AG10803 (cell line): ENCODE measurements at regions not wholly inside any gene's neighbourhood (a gene's known extent, or its start where the extent isn't known, plus 50 kb on each side); places are given as distances from the start of the nearest gene placed in this dataset.

ENCODE experiments used
- DNase-seq: peaks from one replicate; pipeline ENCODE4 v3.0.0; 2010; ENCODE audit warnings: low read depth
- H3K4me3 ChIP-seq: 2 replicates; pipeline ENCODE4 v1.5.1; 2011; ENCODE audit warnings: mild to moderate bottlenecking, low read length, control low read depth
- CTCF ChIP-seq: conservative IDR thresholded peaks from 2 replicates; pipeline ENCODE4 v1.5.1; 2011; ENCODE audit warnings: mild to moderate bottlenecking, low read length, control low read depth, inconsistent platforms

DNA sequence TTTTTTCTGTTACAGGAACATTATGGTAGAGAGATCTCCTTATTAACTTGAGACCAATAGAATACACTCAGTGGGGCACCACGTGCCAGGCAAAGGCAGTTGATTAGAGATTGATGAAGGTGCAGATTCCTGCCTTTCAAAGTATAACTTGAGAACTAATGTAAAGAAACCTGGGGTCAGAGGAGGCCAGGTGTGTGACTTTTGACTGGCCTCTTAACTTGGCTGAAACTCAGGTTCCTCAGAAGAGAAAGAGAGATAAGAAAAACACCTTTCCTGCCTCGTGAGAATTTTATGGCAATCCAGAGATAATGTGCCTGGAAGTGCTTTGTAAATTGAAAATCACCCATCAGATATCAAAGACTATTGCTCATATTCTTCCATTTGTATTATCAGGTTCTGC is 110.7 kb upstream of the GZMB start:
- TF ChIP-seq CTCF = no peak
- no peak for DNase-seq

DNA sequence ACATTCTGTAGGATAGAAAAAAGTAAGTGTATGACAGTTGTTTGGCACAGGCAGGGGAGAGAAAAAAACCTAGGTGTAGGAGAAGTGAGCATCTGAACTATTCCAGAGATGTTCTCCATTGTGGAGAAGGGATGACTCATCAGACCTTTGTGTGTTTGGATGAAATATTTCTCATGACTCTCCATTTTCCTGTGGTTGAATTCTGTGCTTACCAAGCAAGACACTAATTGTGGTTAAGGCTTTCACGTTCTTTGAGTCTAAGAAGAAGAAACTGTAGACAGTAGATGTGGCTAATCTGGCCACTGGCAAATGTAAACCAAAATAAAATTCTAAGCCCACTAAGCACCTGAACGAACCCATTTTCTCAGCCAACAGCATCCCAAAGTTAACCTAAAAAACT is 107.9 kb upstream of the GZMB start:
- peak; percentile 51 for DNase-seq

More for the DNA sequence above, 110.7 kb upstream of the GZMB start:
- no peak overlapping the region for H3K4me3 ChIP-seq

GRCh38 chr14:24735984-24736630 is 102.1 kb upstream of the GZMB start:
- DNase-seq = no peak
- no peak for TF ChIP-seq CTCF
- H3K4me3 ChIP-seq = no peak overlapping the region

More for the DNA sequence above, 107.9 kb upstream of the GZMB start:
- TF ChIP-seq CTCF = no peak
- no peak overlapping the region for H3K4me3 ChIP-seq

DNA sequence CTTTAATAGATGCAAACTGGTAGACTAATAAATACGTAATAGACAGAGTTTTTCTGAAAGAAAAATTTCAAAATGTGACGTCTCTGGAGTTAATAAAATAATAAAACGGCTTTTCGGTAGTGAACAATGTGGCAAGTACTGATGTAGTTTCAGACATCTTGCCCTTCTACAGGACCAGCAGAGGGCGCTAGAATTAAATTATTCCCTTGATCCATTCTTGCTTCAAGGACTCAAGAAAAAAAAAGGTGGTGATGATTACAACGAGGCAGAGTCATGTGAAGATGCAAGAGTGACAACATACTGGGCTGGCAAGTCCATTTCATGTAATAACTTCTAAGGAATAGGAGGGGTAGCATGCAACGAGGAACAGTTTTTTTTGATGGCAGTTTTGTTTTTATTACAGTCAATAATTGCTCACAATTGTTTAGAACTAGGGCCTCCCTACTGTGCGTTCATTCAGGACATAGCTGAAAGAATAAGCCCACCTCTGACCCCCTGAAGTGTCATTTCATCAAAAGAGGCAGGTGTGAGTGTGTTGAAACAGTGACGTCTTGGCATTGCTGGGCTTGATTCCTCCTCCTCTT is 101.0 kb upstream of the GZMB start:
- H3K4me3 ChIP-seq = no peak overlapping the region
- peak; percentile 82 for DNase-seq
- peak; percentile 84 for TF ChIP-seq CTCF

- no peak overlapping the region for H3K4me3 ChIP-seq
- TF ChIP-seq CTCF = no peak
- DNase-seq = no peak
These were observed 92.5 kb upstream of the GZMB start for GRCh38 chr14:24726480-24726879.

DNA sequence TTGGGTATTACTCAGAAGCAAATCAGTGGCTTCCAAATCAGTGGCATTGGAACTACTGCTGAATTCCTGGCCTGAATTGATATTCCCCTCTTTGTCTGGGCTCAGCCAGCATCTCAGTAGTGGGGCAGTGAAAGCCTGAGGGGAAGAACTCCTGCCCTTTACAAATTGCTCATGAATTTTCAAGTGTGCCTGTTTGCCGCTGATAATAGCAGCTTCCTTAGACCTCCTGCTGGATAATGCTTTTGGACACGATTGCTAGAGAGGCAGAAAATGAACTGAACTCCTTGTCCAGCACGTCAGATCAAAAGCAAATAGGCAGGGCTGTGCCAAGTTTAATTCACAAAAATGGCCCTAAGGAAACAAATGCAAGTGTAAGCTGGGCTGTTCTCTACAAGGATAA is 91.3 kb upstream of the GZMB start:
- TF ChIP-seq CTCF = no peak
- no peak overlapping the region for H3K4me3 ChIP-seq
- DNase-seq = no peak

DNA sequence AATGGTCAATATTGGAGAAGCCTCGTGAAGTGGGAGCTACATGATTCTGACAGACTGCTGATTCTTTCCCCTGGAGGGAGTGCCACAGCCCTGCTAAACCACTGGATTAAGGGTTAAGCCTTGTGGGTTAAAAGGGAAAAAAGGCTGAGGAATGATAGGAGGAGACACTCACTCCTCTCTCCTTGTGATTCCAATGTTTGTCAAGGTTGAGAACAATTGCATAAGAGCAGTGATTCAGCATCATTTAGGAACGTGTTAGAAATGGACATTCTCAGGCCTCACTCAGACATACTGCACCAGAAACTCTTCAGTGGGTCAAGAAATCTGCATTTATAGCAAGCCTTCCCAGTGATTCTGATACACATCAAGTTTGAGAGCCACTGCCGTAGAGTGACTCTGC is 87.8 kb upstream of the GZMB start:
- TF ChIP-seq CTCF = no peak
- no peak overlapping the region for H3K4me3 ChIP-seq
- DNase-seq = no peak
